22Rv1 (cell line): ENCODE measurements at regions not wholly inside any gene's neighbourhood (a gene's known extent, or its start where the extent isn't known, plus 50 kb on each side); places are given as distances from the start of the nearest gene placed in this dataset.

Source experiments
- ZFX ChIP-seq: fragments of 450-650 bp; IDR thresholded peaks from 2 replicates; pipeline ENCODE4 v1.6.1; 2017; ENCODE audit warnings: antibody characterized with exemption, borderline replicate concordance
- TF ChIP-seq, protein P1 (sequence below): fragments of 450-650 bp; IDR thresholded peaks from 2 replicates; pipeline ENCODE4 v1.5.1; 2017; ENCODE audit warnings: mild to moderate bottlenecking

DNA sequence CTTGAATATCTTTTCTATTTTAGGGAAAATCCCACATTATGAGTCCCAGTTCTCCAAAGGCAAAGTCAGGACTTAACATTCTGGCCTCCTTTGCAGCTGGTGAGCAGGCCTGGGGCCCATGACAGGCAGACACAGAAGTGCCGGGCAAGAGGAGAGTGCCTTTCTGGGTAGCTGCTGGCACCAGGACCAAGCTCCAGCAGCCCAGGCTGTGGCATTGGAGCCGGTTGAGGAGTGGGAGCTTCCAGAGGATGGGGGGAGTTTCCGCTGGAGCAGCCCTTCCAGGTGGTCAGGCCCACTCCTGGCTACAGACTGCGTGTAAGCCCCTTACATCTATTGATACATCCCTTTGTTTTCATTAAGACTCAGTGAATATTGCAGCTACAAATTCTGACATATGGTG, 123.9 kb downstream of the URB2 start:
- TF ChIP-seq, protein P1, sequence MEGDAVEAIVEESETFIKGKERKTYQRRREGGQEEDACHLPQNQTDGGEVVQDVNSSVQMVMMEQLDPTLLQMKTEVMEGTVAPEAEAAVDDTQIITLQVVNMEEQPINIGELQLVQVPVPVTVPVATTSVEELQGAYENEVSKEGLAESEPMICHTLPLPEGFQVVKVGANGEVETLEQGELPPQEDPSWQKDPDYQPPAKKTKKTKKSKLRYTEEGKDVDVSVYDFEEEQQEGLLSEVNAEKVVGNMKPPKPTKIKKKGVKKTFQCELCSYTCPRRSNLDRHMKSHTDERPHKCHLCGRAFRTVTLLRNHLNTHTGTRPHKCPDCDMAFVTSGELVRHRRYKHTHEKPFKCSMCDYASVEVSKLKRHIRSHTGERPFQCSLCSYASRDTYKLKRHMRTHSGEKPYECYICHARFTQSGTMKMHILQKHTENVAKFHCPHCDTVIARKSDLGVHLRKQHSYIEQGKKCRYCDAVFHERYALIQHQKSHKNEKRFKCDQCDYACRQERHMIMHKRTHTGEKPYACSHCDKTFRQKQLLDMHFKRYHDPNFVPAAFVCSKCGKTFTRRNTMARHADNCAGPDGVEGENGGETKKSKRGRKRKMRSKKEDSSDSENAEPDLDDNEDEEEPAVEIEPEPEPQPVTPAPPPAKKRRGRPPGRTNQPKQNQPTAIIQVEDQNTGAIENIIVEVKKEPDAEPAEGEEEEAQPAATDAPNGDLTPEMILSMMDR = no peak
- no peak for TF ChIP-seq ZFX
